Mucosa of descending colon (tissue), 3 donors: ENCODE measurements at regions not wholly inside any gene's neighbourhood (a gene's known extent, or its start where the extent isn't known, plus 50 kb on each side); places are given as distances from the start of the nearest gene placed in this dataset.
A peak's percentile ranks its signal among the peaks of the same experiment; 100 is the strongest.

Experiments
- ATAC-seq: fragments of 200-7000 bp; cut with Tn5 transposase; one replicate; pipeline ENCODE4 v1.9.1; 2020; ENCODE audit warnings: mild to moderate bottlenecking, moderate library complexity
- DNase-seq, 3 donors: peaks; one replicate each; pipeline ENCODE4 v3.0.0-alpha.2; 2020
- H3K36me3 ChIP-seq: fragments of 200-600 bp; one replicate; pipeline ENCODE4 v1.8.0; 2021; ENCODE audit warnings: low read depth, mild to moderate bottlenecking
- H3K4me1 ChIP-seq: fragments of 200-600 bp; one replicate; pipeline ENCODE4 v1.8.0; 2021; ENCODE audit warnings: low read depth, mild to moderate bottlenecking
- H3K4me3 ChIP-seq: fragments of 200-600 bp; one replicate; pipeline ENCODE4 v1.8.0; 2021; ENCODE audit warnings: mild to moderate bottlenecking
- H3K9me3 ChIP-seq: fragments of 200-600 bp; one replicate; pipeline ENCODE4 v1.8.0; 2021; ENCODE audit warnings: mild to moderate bottlenecking
- CTCF ChIP-seq: fragments of 200-600 bp; IDR thresholded peaks from one replicate; pipeline ENCODE4 v1.8.0; 2022; ENCODE audit warnings: antibody characterized with exemption, mild to moderate bottlenecking
- intact Hi-C, 2 donors: fragments of 100-400 bp; cut with DNase I in 1 of 2; cut with micrococcal nuclease in 1 of 2; formaldehyde crosslinking; loops; one replicate each; pipeline versions ENCODE4 v1.11.0 to v1.11.1; 2022; cut with DNase I, micrococcal nuclease
- donor health status: DM: no; HTN: no; CAD: no; lungs with moderate emphysema.
- donor health status: DM: no; HTN: no; CAD: no.
- donor health status: DM: no; HTN: yes; CAD: no.

GRCh38 chr17:77393274-77393600, 252.5 kb downstream of the SEC14L1 start:
- Histone ChIP-seq H3K4me3 (no peak overlapping the region), H3K9me3 (no peaks in the 10 kb centered on the region), H3K36me3 (no peaks in the 10 kb centered on the region), H3K4me1 (peaks cover 53% of the 10 kb centered on the region)
- DNase-seq (no peak), ATAC-seq (peak; percentile 63)
- TF ChIP-seq CTCF, result no peak
- intact Hi-C loops, result no loop called here

- no peaks in the 10 kb centered on the region for H3K36me3 ChIP-seq
- intact Hi-C loops, result no loop called here
These were observed 253.2 kb downstream of the SEC14L1 start for GRCh38 chr17:77393867-77394539.

GRCh38 chr17:77394540-77395295, 253.9 kb downstream of the SEC14L1 start:
- H3K9me3 ChIP-seq, result no peaks in the 10 kb centered on the region
- no peaks in the 10 kb centered on the region for H3K36me3 ChIP-seq
- H3K4me3 ChIP-seq, result no peak overlapping the region
- DNase-seq, result peak in 2 of 3 donors; percentile 56 to 67
- intact Hi-C loops, result no loop called here
- peaks cover 47% of the 10 kb centered on the region for H3K4me1 ChIP-seq
- ATAC-seq, result peak; percentile 65
- no peak for TF ChIP-seq CTCF

More at GRCh38 chr17:77393867-77394539, 253.2 kb downstream of the SEC14L1 start:
- no peak for TF ChIP-seq CTCF
- H3K4me3 ChIP-seq, result no peak overlapping the region
- no peaks in the 10 kb centered on the region for H3K9me3 ChIP-seq
- DNase-seq (no peak), ATAC-seq (peak; percentile 5)
- H3K4me1 ChIP-seq, result peaks cover 47% of the 10 kb centered on the region

- H3K9me3 ChIP-seq, result no peaks in the 10 kb centered on the region
- TF ChIP-seq CTCF, result no peak
- intact Hi-C loops, result no loop called here
- H3K36me3 ChIP-seq, result no peaks in the 10 kb centered on the region
- no peak for ATAC-seq
- no peak overlapping the region for H3K4me3 ChIP-seq
- DNase-seq, result no peak
- peaks cover 45% of the 10 kb centered on the region for H3K4me1 ChIP-seq
These were observed 254.8 kb downstream of the SEC14L1 start for GRCh38 chr17:77395501-77396048.

GRCh38 chr17:77396610-77397009, 255.8 kb downstream of the SEC14L1 start:
- ATAC-seq (no peak), DNase-seq (no peak)
- peaks cover 34% of the 10 kb centered on the region for H3K4me1 ChIP-seq
- no peaks in the 10 kb centered on the region for H3K36me3 ChIP-seq
- no peaks in the 10 kb centered on the region for H3K9me3 ChIP-seq
- intact Hi-C loops, result no loop called here
- H3K4me3 ChIP-seq, result no peak overlapping the region
- TF ChIP-seq CTCF, result no peak
